SK-N-SH (cell line): ENCODE measurements at regions not wholly inside any gene's neighbourhood (a gene's known extent, or its start where the extent isn't known, plus 50 kb on each side); places are given as distances from the start of the nearest gene placed in this dataset.

ENCODE experiments used
- CTCF ChIA-PET: fragments of 300-600, 350-600 bp; formaldehyde crosslinking; extraction: SDS; loops from one replicate; lab custom pipeline; 2021; lab: Yijun Ruan, JAX
- POLR2A ChIA-PET: fragments of 350-600 bp; sonication (Branson Sonifier 250); formaldehyde crosslinking; extraction: SDS; loops from one replicate; lab custom pipeline; 2020; ENCODE audit warnings: antibody characterized with exemption, inconsistent platforms; lab: Yijun Ruan, JAX
- DNase-seq: peaks from one replicate; pipeline ENCODE4 v3.0.0; 2012
- H2AFZ ChIP-seq: fragments of 200-600 bp; sonication (generic); 2 replicates; pipeline ENCODE4 v1.8.1; 2016; ENCODE audit warnings: antibody characterized with exemption, mild to moderate bottlenecking, low read depth
- H3F3A ChIP-seq: fragments of 200-600 bp; sonication (generic); replicated peaks from 2 replicates; pipeline ENCODE3; 2016; ENCODE audit warnings: antibody characterized with exemption, mild to moderate bottlenecking; ENCODE audit not compliant: insufficient read depth
- H3K27ac ChIP-seq, 2 experiments: fragments of 200-500 bp in 1 of 2; fragments of 200-600 bp in 1 of 2; sonication (Bioruptor generic) in 1 of 2; sonication (generic), shearing (Covaris generic) in 1 of 2; 2 replicates each; pipeline versions ENCODE4 v1.5.1 to v1.6.1; 2014 to 2016; ENCODE audit warnings: low read depth in 2 of 2, inconsistent platforms in 1 of 2, low read length in 1 of 2, mild to moderate bottlenecking in 1 of 2, mixed read lengths in 1 of 2
- H3K27me3 ChIP-seq: fragments of 200-600 bp; sonication (generic), shearing (Covaris generic); 2 replicates; pipeline ENCODE4 v1.6.1; 2016; ENCODE audit warnings: mixed run types; ENCODE audit not compliant: insufficient read depth
- H3K36me3 ChIP-seq, 2 experiments: fragments of 200-500 bp in 1 of 2; fragments of 200-600 bp in 1 of 2; sonication (Bioruptor generic) in 1 of 2; sonication (generic) in 1 of 2; replicated peaks in 1 of 2; 2 replicates each; pipeline versions ENCODE3 to v1.5.1; 2014 to 2016; ENCODE audit warnings: low read length in 1 of 2, mild to moderate bottlenecking in 1 of 2; ENCODE audit not compliant: insufficient read depth in 2 of 2, control insufficient read depth in 1 of 2
- H3K4me1 ChIP-seq, 2 experiments: fragments of 200-500 bp in 1 of 2; fragments of 200-600 bp in 1 of 2; sonication (Bioruptor generic) in 1 of 2; sonication (generic), shearing (Covaris generic) in 1 of 2; 2 replicates each; pipeline versions ENCODE4 v1.5.1 to v1.6.1; 2014 to 2016; ENCODE audit warnings: low read depth in 1 of 2, low read length in 1 of 2, mixed run types in 1 of 2; ENCODE audit not compliant: insufficient read depth in 2 of 2, control insufficient read depth in 1 of 2
- H3K4me2 ChIP-seq: fragments of 200-600 bp; sonication (generic), shearing (Covaris generic); 2 replicates; pipeline ENCODE4 v1.6.1; 2017; ENCODE audit warnings: mixed run types
- H3K4me3 ChIP-seq, 2 experiments: fragments of 200-500 bp in 1 of 2; fragments of 200-600 bp in 1 of 2; sonication (Bioruptor generic) in 1 of 2; sonication (generic), shearing (Covaris generic) in 1 of 2; 2 replicates each; pipeline versions ENCODE4 v1.5.1 to v1.8.1; 2014 to 2016; ENCODE audit warnings: low read depth in 2 of 2, inconsistent platforms in 1 of 2, low read length in 1 of 2, mild to moderate bottlenecking in 1 of 2, mixed read lengths in 1 of 2, moderate library complexity in 1 of 2
- H3K79me2 ChIP-seq: fragments of 200-600 bp; sonication (generic); 2 replicates; pipeline ENCODE4 v1.8.1; 2017; ENCODE audit warnings: mild to moderate bottlenecking; ENCODE audit not compliant: insufficient read depth
- H3K9ac ChIP-seq: fragments of 200-600 bp; sonication (generic); 2 replicates; pipeline ENCODE4 v1.6.1; 2017; ENCODE audit warnings: mixed run types
- H3K9me2 ChIP-seq: fragments of 200-600 bp; sonication (generic); 2 replicates; pipeline ENCODE4 v1.6.1; 2017; ENCODE audit warnings: mixed run types
- H3K9me3 ChIP-seq: fragments of 200-600 bp; sonication (generic); 2 replicates; pipeline ENCODE4 v1.6.1; 2017; ENCODE audit warnings: mixed run types, mild to moderate bottlenecking, moderate library complexity
- H4K20me1 ChIP-seq: fragments of 200-600 bp; sonication (generic); 2 replicates; pipeline ENCODE4 v1.6.1; 2017; ENCODE audit warnings: mild to moderate bottlenecking, mixed run types; ENCODE audit not compliant: insufficient read depth
- EZH2phosphoT487 ChIP-seq: fragments of 200-600 bp; sonication (generic); IDR thresholded peaks from 2 replicates; pipeline ENCODE4 v1.6.1; 2017; ENCODE audit warnings: low read depth, mixed run types, mild to moderate bottlenecking, antibody characterized with exemption, moderate library complexity, borderline replicate concordance
- FOSL2 ChIP-seq: IDR thresholded peaks from 2 replicates; pipeline ENCODE4 v1.4.0; 2012; ENCODE audit warnings: low read depth, mild to moderate bottlenecking, moderate library complexity, borderline replicate concordance
- FOXM1 ChIP-seq: IDR thresholded peaks from 2 replicates; pipeline ENCODE4 v1.4.0; 2012; ENCODE audit warnings: low read depth, mild to moderate bottlenecking
- JUND ChIP-seq: IDR thresholded peaks from 2 replicates; pipeline ENCODE4 v1.4.0; 2012
- MXI1 ChIP-seq: IDR thresholded peaks from 2 replicates; pipeline ENCODE4 v1.6.1; 2012; ENCODE audit warnings: mild to moderate bottlenecking, low read depth, low read length, improper control_type of control experiment
- NFIC ChIP-seq: IDR thresholded peaks from 2 replicates; pipeline ENCODE4 v1.4.0; 2012; ENCODE audit warnings: borderline replicate concordance
- NRF1 ChIP-seq: IDR thresholded peaks from 2 replicates; pipeline ENCODE4 v1.6.1; 2012; ENCODE audit warnings: low read depth, mild to moderate bottlenecking, low read length
- RAD21 ChIP-seq: IDR thresholded peaks from 2 replicates; pipeline ENCODE4 v1.6.1; 2012; ENCODE audit warnings: mild to moderate bottlenecking, low read length
- SIN3A ChIP-seq: IDR thresholded peaks from 2 replicates; pipeline ENCODE4 v1.6.1; 2012; ENCODE audit warnings: low read depth, mild to moderate bottlenecking, low read length, moderate library complexity, borderline replicate concordance
- TEAD4 ChIP-seq: IDR thresholded peaks from 2 replicates; pipeline ENCODE4 v1.4.0; 2012; ENCODE audit warnings: mild to moderate bottlenecking, borderline replicate concordance; ENCODE audit not compliant: insufficient read depth
- YY1 ChIP-seq: IDR thresholded peaks from 2 replicates; pipeline ENCODE4 v1.4.0; 2012; ENCODE audit warnings: low read depth, mild to moderate bottlenecking
- WGBS: methylation state at CpG from one replicate; pipeline ENCODE4 v1.1.6; 2017; ENCODE audit warnings: low lambda C conversion rate; 5-methylcytosine and 5-hydroxymethylcytosine counted together
- TF ChIP-seq, protein P1 (sequence below): IDR thresholded peaks from 2 replicates; pipeline ENCODE4; 2012
- TF ChIP-seq, protein P2 (sequence below): fragments of 150-350 bp; IDR thresholded peaks from 2 replicates; pipeline ENCODE4 v1.6.1; 2016; ENCODE audit warnings: mild to moderate bottlenecking, low read depth, low read length
- TF ChIP-seq, protein P3 (sequence below): IDR thresholded peaks from 2 replicates; pipeline ENCODE4 v1.4.0; 2012; ENCODE audit warnings: low read depth
- TF ChIP-seq, protein P4 (sequence below): fragments of 200-600 bp; sonication (generic); IDR thresholded peaks from 2 replicates; pipeline ENCODE4 v1.6.1; 2017; ENCODE audit warnings: antibody characterized with exemption, mild to moderate bottlenecking, moderate library complexity
- TF ChIP-seq, protein P5 (sequence below): IDR thresholded peaks from 2 replicates; pipeline ENCODE4 v1.4.0; 2012; ENCODE audit warnings: low read depth, borderline replicate concordance

DNA sequence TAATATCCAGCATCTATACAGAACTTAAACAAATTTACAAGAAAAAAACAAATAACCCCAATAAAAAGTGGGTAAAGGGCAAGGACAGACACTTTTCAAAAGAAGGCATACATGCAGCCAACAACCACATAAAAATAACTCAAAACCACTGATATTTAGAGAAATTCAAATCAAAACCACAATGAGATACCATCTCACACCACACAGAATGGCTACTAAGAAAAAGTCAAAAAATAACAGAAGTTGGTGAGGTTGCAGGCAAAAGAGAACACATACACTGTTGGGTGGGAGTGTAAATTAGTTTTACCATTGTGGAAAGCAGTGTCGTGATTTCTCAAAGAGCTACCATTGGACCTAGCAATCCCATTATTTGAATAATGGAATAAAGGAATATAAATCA lies 1973.9 kb upstream of the LRRTM1 start (continued):
- TF ChIP-seq, protein P1, sequence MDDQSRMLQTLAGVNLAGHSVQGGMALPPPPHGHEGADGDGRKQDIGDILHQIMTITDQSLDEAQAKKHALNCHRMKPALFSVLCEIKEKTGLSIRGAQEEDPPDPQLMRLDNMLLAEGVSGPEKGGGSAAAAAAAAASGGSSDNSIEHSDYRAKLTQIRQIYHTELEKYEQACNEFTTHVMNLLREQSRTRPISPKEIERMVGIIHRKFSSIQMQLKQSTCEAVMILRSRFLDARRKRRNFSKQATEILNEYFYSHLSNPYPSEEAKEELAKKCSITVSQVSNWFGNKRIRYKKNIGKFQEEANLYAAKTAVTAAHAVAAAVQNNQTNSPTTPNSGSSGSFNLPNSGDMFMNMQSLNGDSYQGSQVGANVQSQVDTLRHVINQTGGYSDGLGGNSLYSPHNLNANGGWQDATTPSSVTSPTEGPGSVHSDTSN = no peak
- no peak for TF ChIP-seq SIN3A
- TF ChIP-seq, protein P2, sequence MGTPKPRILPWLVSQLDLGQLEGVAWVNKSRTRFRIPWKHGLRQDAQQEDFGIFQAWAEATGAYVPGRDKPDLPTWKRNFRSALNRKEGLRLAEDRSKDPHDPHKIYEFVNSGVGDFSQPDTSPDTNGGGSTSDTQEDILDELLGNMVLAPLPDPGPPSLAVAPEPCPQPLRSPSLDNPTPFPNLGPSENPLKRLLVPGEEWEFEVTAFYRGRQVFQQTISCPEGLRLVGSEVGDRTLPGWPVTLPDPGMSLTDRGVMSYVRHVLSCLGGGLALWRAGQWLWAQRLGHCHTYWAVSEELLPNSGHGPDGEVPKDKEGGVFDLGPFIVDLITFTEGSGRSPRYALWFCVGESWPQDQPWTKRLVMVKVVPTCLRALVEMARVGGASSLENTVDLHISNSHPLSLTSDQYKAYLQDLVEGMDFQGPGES = no peak
- no peak for TF ChIP-seq TEAD4

DNA sequence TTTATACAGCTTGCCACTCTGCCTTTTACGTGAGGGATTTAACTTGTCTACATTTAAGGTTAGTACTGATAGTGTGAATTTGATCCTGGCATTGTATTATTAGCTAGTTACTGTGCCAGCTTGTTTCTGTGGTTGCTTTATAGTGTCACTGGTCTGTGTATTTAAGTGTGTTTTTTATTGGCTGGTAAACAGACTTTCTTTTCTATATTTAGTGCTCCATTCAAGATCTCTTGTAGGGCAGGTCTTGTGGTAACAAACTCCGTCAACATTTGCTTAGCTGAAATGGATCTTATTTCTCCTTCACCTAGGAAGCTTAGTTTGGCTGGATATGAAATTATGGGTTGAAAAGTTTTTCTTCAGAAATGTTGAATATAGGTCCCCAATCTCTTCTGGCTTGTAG lies 1971.0 kb upstream of the LRRTM1 start:
- no peaks in the 10 kb centered on the region for H3K9me3 ChIP-seq
- H3K9me2 ChIP-seq = no peaks in the 10 kb centered on the region
- no peaks in the 10 kb centered on the region for H3F3A ChIP-seq
- WGBS = 11% methylated on average over 2 of the region's 2 CpGs
- no peaks in the 10 kb centered on the region for H3K79me2 ChIP-seq
- H3K27ac ChIP-seq = no peak overlapping the region
- TF ChIP-seq NRF1 = no peak
- TF ChIP-seq, protein P3, sequence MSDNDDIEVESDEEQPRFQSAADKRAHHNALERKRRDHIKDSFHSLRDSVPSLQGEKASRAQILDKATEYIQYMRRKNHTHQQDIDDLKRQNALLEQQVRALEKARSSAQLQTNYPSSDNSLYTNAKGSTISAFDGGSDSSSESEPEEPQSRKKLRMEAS = no peak
- TF ChIP-seq, protein P4, sequence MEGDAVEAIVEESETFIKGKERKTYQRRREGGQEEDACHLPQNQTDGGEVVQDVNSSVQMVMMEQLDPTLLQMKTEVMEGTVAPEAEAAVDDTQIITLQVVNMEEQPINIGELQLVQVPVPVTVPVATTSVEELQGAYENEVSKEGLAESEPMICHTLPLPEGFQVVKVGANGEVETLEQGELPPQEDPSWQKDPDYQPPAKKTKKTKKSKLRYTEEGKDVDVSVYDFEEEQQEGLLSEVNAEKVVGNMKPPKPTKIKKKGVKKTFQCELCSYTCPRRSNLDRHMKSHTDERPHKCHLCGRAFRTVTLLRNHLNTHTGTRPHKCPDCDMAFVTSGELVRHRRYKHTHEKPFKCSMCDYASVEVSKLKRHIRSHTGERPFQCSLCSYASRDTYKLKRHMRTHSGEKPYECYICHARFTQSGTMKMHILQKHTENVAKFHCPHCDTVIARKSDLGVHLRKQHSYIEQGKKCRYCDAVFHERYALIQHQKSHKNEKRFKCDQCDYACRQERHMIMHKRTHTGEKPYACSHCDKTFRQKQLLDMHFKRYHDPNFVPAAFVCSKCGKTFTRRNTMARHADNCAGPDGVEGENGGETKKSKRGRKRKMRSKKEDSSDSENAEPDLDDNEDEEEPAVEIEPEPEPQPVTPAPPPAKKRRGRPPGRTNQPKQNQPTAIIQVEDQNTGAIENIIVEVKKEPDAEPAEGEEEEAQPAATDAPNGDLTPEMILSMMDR = no peak
- no peak for TF ChIP-seq FOXM1
- TF ChIP-seq, protein P2 = no peak
- no peak for TF ChIP-seq FOSL2
- TF ChIP-seq EZH2phosphoT487 = no peak
- TF ChIP-seq YY1 = no peak
- TF ChIP-seq JUND = no peak
- no peak for TF ChIP-seq NFIC
- no peak for TF ChIP-seq RAD21
- TF ChIP-seq MXI1 = no peak
- TF ChIP-seq, protein P5, sequence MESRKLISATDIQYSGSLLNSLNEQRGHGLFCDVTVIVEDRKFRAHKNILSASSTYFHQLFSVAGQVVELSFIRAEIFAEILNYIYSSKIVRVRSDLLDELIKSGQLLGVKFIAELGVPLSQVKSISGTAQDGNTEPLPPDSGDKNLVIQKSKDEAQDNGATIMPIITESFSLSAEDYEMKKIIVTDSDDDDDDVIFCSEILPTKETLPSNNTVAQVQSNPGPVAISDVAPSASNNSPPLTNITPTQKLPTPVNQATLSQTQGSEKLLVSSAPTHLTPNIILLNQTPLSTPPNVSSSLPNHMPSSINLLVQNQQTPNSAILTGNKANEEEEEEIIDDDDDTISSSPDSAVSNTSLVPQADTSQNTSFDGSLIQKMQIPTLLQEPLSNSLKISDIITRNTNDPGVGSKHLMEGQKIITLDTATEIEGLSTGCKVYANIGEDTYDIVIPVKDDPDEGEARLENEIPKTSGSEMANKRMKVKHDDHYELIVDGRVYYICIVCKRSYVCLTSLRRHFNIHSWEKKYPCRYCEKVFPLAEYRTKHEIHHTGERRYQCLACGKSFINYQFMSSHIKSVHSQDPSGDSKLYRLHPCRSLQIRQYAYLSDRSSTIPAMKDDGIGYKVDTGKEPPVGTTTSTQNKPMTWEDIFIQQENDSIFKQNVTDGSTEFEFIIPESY = no peak
- no peak overlapping the region for H3K9ac ChIP-seq
- ChIA-PET CTCF (no interaction called here), POLR2A (no interaction called here)
- H3K4me1 ChIP-seq = no peaks in the 10 kb centered on the region
- H3K27me3 ChIP-seq = no peaks in the 10 kb centered on the region
- no peak overlapping the region for H2AFZ ChIP-seq
- H4K20me1 ChIP-seq = no peaks in the 10 kb centered on the region
- no peak for DNase-seq
- no peaks in the 10 kb centered on the region for H3K36me3 ChIP-seq
- no peak overlapping the region for H3K4me3 ChIP-seq
- no peak overlapping the region for H3K4me2 ChIP-seq
